PC-3 (cell line): ENCODE measurements at regions not wholly inside any gene's neighbourhood (a gene's known extent, or its start where the extent isn't known, plus 50 kb on each side); places are given as distances from the start of the nearest gene placed in this dataset.
"Not testable (repeated sequence)": the region's sequence is repeated elsewhere in the genome, so short reads cannot be mapped to it uniquely, and the experiment has no call there.

Source experiments
- ATAC-seq: fragments of 200-7000 bp; cut with Tn5 transposase; 2 replicates; pipeline ENCODE4 v1.9.1; 2020; ENCODE audit warnings: mild to moderate bottlenecking, moderate library complexity
- BruUV-seq: library from RNA; stranded (reverse); fragments of 400-500 nt; replicated peaks from 2 replicates; lab custom pipeline; 2021; lab: Mats Ljungman, UMichigan
- CTCF ChIA-PET: fragments of 300-600 bp; sonication (Branson Sonifier 250); formaldehyde crosslinking; loops from one replicate; lab custom pipeline; 2022; ENCODE audit warnings: antibody characterized with exemption; lab: Charles Lee
- POLR2A ChIA-PET: fragments of 300-600 bp; sonication (Branson Sonifier 250); formaldehyde crosslinking; loops from one replicate; lab custom pipeline; 2022; ENCODE audit warnings: antibody characterized with exemption; ENCODE audit not compliant: unreplicated experiment; lab: Charles Lee
- DNase-seq: peaks from one replicate; pipeline ENCODE4 v3.0.0-alpha.2; 2015
- H2AFZ ChIP-seq: fragments of 300-600 bp; sonication (generic); 2 replicates; pipeline ENCODE4 v1.6.0; 2016; ENCODE audit warnings: antibody characterized with exemption, low read length
- H3F3A ChIP-seq: fragments of 300-600 bp; sonication (generic); one replicate; pipeline ENCODE4 v1.6.0; 2017; ENCODE audit warnings: antibody characterized with exemption, low read length, control low read depth, mild to moderate bottlenecking; ENCODE audit not compliant: unreplicated experiment
- H3K27ac ChIP-seq: fragments of 300-600 bp; sonication (generic); 2 replicates; pipeline ENCODE4 v1.5.1; 2016; ENCODE audit warnings: mild to moderate bottlenecking, low read length
- H3K27me3 ChIP-seq: fragments of 300-600 bp; sonication (generic); 2 replicates; pipeline ENCODE4 v1.6.1; 2016; ENCODE audit warnings: low read length, mixed read lengths
- H3K36me3 ChIP-seq: fragments of 300-600 bp; sonication (generic); 2 replicates; pipeline ENCODE4 v1.6.1; 2016; ENCODE audit warnings: low read depth, mixed run types, low read length, mixed read lengths
- H3K4me1 ChIP-seq: fragments of 300-600 bp; sonication (generic); 2 replicates; pipeline ENCODE4 v1.5.1; 2016; ENCODE audit warnings: low read length; ENCODE audit not compliant: insufficient read depth
- H3K4me2 ChIP-seq: fragments of 300-600 bp; sonication (generic); 2 replicates; pipeline ENCODE4 v1.6.0; 2016; ENCODE audit warnings: low read length
- H3K4me3 ChIP-seq: fragments of 300-600 bp; sonication (generic); 2 replicates; pipeline ENCODE4 v1.5.1; 2016; ENCODE audit warnings: mild to moderate bottlenecking, low read length, mixed read lengths
- H3K79me2 ChIP-seq: fragments of 300-600 bp; sonication (generic); 2 replicates; pipeline ENCODE4 v1.6.1; 2017; ENCODE audit warnings: low read length, mixed read lengths
- H3K9ac ChIP-seq: fragments of 300-600 bp; sonication (generic); 2 replicates; pipeline ENCODE4 v1.6.0; 2016; ENCODE audit warnings: mild to moderate bottlenecking, low read length
- H3K9me2 ChIP-seq: fragments of 300-600 bp; sonication (generic); replicated peaks from 2 replicates; pipeline ENCODE4 v1.6.1; 2016; ENCODE audit warnings: mixed run types, low read length, mixed read lengths
- H3K9me3 ChIP-seq: fragments of 300-600 bp; sonication (generic); 2 replicates; pipeline ENCODE4 v1.6.1; 2016; ENCODE audit warnings: low read length, mixed read lengths
- H4K20me1 ChIP-seq: fragments of 300-600 bp; sonication (generic); 2 replicates; pipeline ENCODE4 v1.6.1; 2016; ENCODE audit warnings: low read length, mixed read lengths
- CTCF ChIP-seq: fragments of 300-600 bp; sonication (generic); conservative IDR thresholded peaks from 2 replicates; pipeline ENCODE4 v1.5.1; 2017; ENCODE audit warnings: antibody characterized with exemption, low read depth, mild to moderate bottlenecking, low read length
- EZH2 ChIP-seq: fragments of 300-600 bp; sonication (generic); IDR thresholded peaks from one replicate; pipeline ENCODE4 v1.6.1; 2017; ENCODE audit warnings: antibody characterized with exemption, mild to moderate bottlenecking, low read length; ENCODE audit not compliant: unreplicated experiment
- EZH2phosphoT487 ChIP-seq: fragments of 300-600 bp; sonication (generic); IDR thresholded peaks from 2 replicates; pipeline ENCODE4 v1.6.1; 2018; ENCODE audit warnings: mild to moderate bottlenecking, antibody characterized with exemption, low read length, borderline replicate concordance
- intact Hi-C: fragments of 100-400 bp; cut with micrococcal nuclease; formaldehyde crosslinking; loops from 2 replicates; pipeline ENCODE4 v1.9.0; 2023

DNA sequence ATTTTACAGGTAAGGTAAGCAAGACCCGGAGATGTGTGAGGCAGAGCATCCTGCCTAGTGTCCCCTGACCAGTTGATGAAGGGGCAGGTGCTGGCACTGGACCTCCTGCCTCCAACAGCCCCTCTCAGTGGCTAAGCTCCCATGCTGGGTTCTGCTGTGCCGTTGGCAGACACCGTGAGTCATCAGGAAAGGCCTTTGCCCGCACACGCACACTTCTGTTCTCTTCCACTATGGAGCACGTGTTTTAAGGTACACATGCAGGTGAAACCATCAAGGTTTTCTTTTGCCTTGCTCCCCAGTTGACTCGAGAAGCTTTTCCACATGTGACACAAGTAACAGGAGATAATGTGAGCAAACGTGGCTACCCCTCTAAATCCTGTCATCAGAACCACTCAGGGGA lies 207.9 kb downstream of the RRAGC start:
- peaks cover 44% of the 10 kb centered on the region for H3K27me3 ChIP-seq
- no TSS peak for BruUV-seq
- DNase-seq (no peak), ATAC-seq (no peak)
- H2AFZ ChIP-seq: no peak overlapping the region
- no peaks in the 10 kb centered on the region for H3F3A ChIP-seq
- H3K79me2 ChIP-seq: no peaks in the 10 kb centered on the region
- no peaks in the 10 kb centered on the region for H3K4me1 ChIP-seq
- no peaks in the 10 kb centered on the region for H3K36me3 ChIP-seq
- no peak overlapping the region for H3K27ac ChIP-seq
- H3K4me2 ChIP-seq: no peak overlapping the region
- no peak overlapping the region for H3K9ac ChIP-seq
- no peaks in the 10 kb centered on the region for H3K9me3 ChIP-seq
- intact Hi-C loops: no loop called here
- POLR2A ChIA-PET: no interaction called here
- no peak for TF ChIP-seq EZH2phosphoT487
- no peak for TF ChIP-seq CTCF
- TF ChIP-seq EZH2: no peak
- no peaks in the 10 kb centered on the region for H4K20me1 ChIP-seq
- CTCF ChIA-PET: no interaction called here
- H3K4me3 ChIP-seq: no peak overlapping the region
- H3K9me2 ChIP-seq: no peaks in the 10 kb centered on the region

GRCh38 chr1:38648417-38648816 lies 211.2 kb downstream of the RRAGC start:
- H3K9me2 ChIP-seq: no peaks in the 10 kb centered on the region
- H3K4me3 ChIP-seq: no peak overlapping the region
- no peak for DNase-seq
- no peaks in the 10 kb centered on the region for H4K20me1 ChIP-seq
- no peak for TF ChIP-seq EZH2phosphoT487
- no peak for TF ChIP-seq EZH2
- TF ChIP-seq CTCF: no peak
- no peak overlapping the region for H3K27ac ChIP-seq
- no peak overlapping the region for H2AFZ ChIP-seq
- CTCF ChIA-PET: no interaction called here
- H3K9me3 ChIP-seq: no peaks in the 10 kb centered on the region
- ATAC-seq: no peak
- H3K9ac ChIP-seq: no peak overlapping the region
- H3K79me2 ChIP-seq: no peaks in the 10 kb centered on the region
- POLR2A ChIA-PET: no interaction called here
- H3K36me3 ChIP-seq: no peaks in the 10 kb centered on the region
- H3K4me2 ChIP-seq: no peak overlapping the region
- H3F3A ChIP-seq: no peaks in the 10 kb centered on the region
- no peaks in the 10 kb centered on the region for H3K4me1 ChIP-seq
- BruUV-seq: no TSS peak
- intact Hi-C loops: no loop called here
- H3K27me3 ChIP-seq: peaks cover 24% of the 10 kb centered on the region

GRCh38 chr1:38647341-38647740 lies 212.2 kb downstream of the RRAGC start:
- H3F3A ChIP-seq, H3K9me3 ChIP-seq, H3K4me2 ChIP-seq, ATAC-seq, H3K9me2 ChIP-seq, intact Hi-C loops, H3K27ac ChIP-seq, H3K79me2 ChIP-seq, BruUV-seq, CTCF ChIA-PET, H3K36me3 ChIP-seq, POLR2A ChIA-PET, DNase-seq, H4K20me1 ChIP-seq, H2AFZ ChIP-seq, H3K9ac ChIP-seq, H3K4me1 ChIP-seq, H3K4me3 ChIP-seq: not testable (repeated sequence)
- peaks cover 20% of the 10 kb centered on the region for H3K27me3 ChIP-seq
